Stimulated activated CD8-positive, alpha-beta memory T cell treated with anti-CD3 and anti-CD28 coated beads, Interleukin-7, amount 100 ng/mL, for 4 hours (primary cell): ENCODE measurements at regions not wholly inside any gene's neighbourhood (a gene's known extent, or its start where the extent isn't known, plus 50 kb on each side); places are given as distances from the start of the nearest gene placed in this dataset.

Experiments
- DNase-seq, 2 donors: peaks; one replicate each; pipeline ENCODE4 v3.0.0-alpha.2; 2020; ENCODE audit warnings: low read depth in 2 of 2

GRCh38 chr3:177812492-177812891 is 615.2 kb upstream of the TBL1XR1 start:
- DNase-seq, result no peak

DNA sequence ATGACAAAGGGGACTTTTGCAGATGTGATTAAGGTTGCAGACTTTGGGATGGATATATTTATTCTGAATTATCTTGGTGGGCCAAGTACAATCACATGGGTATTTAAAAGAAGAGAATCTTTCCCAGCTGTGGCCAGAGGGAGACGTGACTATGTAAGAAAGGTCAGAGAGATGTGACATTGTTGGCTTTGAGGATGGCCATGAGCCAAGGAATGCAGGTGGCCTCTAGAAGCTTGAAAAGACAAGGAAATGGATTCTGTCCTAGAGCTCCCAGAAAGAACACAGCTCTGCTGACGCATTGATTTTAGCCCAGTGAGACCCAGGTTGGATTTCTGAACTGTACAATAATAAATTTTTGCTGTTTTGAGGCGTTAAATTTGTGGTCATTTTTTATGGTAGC is 616.0 kb upstream of the TBL1XR1 start:
- no peak for DNase-seq

GRCh38 chr3:177816667-177817208 is 619.5 kb upstream of the TBL1XR1 start:
- DNase-seq, result no peak

DNA sequence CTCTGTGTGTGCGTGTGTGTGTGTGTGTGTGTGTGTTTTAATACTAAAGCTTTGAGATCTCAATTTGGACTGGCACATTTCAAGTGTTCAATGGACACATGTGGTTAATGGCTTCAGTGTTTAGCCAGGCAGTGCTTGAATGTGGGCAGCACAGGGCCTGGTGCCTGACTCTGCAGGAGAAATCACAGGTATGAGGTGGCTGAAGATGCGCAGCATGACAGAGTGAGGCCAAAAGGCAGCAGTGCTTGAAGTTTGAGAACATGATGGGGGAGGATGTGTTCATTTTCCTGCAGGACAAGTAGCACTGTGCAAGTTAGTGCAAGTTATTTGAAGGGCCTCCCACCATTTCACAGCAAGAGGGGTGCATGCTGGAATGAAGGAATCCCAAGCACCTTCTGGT is 620.5 kb upstream of the TBL1XR1 start:
- no peak for DNase-seq

- no peak for DNase-seq
These were observed 621.5 kb upstream of the TBL1XR1 start for GRCh38 chr3:177818712-177819240.

DNA sequence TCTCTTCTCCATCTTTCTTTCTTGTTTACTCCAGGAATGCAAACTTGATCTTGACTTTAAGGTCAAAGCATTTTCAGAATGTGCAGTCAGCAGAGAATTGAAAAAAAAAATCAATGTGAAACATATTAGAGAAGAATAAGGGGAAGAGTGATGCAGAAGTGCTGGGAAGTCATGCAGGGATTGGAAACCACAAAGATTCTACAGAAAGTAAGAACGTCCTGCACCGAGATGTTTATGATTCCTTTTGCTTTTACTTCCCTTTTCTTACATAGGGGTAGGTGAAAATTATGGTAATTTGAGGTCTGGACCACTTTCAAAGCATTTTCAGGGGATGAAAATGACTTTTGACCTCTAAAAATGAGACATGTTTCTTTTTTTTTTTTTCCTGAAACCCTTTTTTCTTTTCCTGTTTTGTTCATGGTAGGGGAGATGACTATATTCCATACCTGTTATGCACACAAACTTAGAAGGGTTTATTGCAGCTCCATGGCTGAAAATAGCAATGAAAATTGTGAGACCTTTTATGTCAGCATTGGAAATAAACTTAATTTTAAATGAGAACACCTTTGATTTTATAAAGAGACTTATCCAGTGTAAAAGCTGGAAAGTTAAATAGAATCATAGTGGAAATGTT is 623.5 kb upstream of the TBL1XR1 start:
- no peak for DNase-seq

DNA sequence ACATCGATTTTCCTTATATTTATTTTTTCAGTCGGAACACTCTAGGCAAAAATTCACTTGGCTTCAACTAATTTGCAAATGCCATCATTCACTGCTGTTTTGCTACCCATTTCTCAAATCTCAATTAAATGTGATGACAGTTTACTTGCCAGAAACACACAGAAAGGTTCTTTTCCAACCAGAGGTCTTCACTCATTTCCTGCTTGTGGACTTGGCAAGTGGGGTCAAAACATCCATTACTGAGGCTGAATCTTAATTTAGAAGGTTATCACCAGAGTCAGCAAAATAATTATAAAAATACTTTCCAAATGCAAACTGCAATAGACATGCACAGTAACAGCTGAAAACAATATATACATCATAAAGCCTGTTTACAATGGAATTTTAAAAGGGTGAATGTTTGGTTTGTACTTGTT is 625.4 kb upstream of the TBL1XR1 start:
- DNase-seq, result no peak

GRCh38 chr3:177823701-177824189 is 626.5 kb upstream of the TBL1XR1 start:
- DNase-seq, result no peak

- no peak for DNase-seq
These were observed 627.0 kb upstream of the TBL1XR1 start for GRCh38 chr3:177824190-177824786.

- DNase-seq, result no peak
These were observed 627.6 kb upstream of the TBL1XR1 start for GRCh38 chr3:177824841-177825240.

GRCh38 chr3:177826253-177826652 is 629.0 kb upstream of the TBL1XR1 start:
- DNase-seq, result no peak

DNA sequence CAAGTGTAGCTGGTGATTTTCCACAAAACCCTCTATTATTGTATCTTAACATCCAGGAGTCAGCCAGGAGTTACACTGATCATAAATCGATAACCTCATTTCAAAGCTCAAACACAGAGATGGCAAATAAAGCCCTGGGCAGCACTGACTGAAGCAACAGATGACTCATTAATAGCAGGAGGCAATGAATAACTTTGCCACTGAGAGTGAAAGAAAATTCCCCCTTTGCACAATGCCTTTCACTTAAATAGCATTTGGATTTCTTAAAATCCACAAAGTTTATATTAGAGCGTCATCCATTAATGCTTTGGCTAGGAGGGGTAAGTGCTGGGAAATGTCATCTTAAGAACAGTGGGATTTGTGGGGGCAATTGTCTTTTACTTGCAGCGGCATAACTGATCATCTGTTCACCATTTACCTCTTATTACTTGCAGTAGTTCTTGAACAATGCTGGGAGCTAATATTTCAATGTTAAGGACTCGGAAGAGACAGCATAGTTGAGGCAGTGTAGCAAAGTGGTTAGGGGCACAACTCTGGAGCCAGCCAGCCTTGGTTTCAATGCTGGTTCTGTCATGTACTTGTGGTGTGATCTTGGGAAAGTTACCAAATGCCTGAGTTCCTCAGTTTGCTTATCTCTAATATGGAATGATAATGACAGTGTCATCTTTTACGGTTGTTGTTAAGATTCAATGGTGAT is 630.4 kb upstream of the TBL1XR1 start:
- DNase-seq, result no peak

DNA sequence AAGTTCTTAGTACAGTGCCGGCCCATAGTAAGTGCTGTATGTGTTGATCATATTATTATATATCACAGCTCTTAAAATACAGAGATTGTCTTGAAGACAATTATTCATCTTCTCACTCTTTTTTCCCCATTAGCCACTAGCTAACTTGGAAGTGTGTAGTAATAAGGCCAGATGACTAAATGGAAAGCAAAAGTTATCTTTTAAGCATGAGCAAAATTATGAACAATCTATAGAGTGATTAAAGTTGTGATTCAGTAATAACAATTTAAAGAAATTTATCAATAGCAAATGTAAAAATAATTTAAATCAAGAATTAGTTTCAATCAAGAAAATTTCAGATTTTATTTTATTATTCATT is 630.9 kb upstream of the TBL1XR1 start:
- no peak for DNase-seq

DNA sequence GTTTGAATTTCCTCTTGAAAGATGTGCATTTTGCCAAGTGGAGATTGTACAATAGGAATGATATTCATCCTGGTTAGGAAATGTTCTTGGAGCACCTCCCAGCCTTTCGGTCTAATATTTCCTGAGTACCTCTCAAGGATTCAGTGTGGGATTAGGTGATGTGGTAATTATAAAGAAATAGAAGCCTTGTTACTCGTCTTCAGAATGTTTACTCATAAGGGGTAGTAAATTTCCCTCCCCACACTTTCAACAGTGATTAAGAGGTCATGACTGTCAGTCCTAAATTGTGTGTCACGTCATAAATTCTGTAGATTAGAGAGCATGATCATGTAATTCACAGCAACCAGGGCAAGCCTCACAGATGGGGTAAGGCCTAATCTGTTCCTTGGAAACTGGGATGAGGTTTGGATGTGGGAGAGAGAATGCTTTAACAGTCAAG is 633.1 kb upstream of the TBL1XR1 start:
- DNase-seq, result no peak

DNA sequence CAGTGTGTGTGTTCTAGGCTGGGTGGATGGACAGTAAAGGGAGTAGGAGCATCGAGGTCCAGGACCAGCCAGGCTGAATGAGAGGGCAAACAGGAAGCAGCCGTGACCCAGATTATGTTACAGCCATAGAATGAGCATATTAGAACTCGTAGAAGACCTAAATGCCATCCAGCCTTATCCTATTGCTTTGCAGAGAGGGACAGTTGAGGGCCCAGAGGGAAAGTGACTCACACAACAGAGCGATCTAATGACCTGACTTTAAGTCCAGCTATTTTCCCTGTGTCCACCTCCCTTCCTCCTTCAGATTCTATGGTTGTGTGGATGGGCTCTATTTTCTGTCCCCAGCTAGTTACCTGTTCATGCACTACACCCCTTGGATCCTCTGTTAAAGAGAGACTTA is 634.1 kb upstream of the TBL1XR1 start:
- DNase-seq, result no peak

GRCh38 chr3:177832880-177833279 is 635.6 kb upstream of the TBL1XR1 start:
- no peak for DNase-seq

GRCh38 chr3:177833332-177833731 is 636.0 kb upstream of the TBL1XR1 start:
- no peak for DNase-seq

- DNase-seq, result no peak
These were observed 637.7 kb upstream of the TBL1XR1 start for GRCh38 chr3:177835008-177835407.

- no peak for DNase-seq
These were observed 638.6 kb upstream of the TBL1XR1 start for GRCh38 chr3:177835917-177836316.

DNA sequence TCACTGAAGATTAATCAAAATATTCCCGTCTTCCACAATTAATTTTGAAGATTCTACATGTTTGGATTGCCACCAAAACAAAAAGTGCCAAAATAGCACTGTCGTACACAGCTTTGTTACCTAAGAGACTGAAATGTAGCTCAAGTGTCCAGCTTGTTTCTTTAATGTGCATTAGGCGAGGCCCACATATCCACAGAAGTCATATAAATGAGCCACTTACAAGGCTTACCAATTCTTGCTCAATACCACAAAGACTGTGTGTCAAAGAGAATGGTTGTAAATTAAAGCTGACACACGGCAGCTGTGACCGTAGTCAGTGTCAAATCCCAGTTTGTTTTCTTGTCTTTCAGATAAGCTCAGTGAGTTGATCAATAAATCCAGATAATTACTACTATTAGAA is 639.4 kb upstream of the TBL1XR1 start:
- no peak for DNase-seq

GRCh38 chr3:177837951-177838655 is 640.8 kb upstream of the TBL1XR1 start:
- DNase-seq, result no peak

DNA sequence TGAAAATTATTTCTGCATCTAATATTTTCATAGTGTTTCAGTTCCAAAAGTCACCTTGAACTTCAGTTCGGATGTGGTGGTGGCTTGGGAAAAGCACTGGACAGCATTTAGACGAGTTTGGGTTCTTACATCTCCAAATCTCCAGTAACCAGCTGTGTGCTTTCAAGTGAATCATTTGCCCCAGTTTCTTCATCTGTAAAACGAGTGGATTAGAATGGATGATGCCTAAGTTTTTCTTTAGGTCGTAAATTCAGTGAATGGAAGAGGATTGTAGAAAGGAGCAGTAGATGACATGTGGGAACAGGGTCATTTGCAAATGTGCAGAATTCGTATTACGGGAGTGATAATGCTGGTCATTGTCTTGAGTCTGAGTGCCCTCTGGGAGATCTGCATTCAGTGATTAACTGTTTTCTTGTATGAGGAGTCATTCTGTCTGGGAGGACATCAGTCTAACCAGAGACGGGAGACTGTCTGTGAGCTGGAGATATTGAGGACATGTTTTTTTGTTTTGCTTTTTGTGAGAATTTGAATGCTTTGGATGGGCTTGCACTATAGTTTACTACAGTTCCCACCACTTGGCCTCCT is 641.6 kb upstream of the TBL1XR1 start:
- no peak for DNase-seq
